ENCODE measurements at regions not wholly inside any gene's neighbourhood (a gene's known extent, or its start where the extent isn't known, plus 50 kb on each side); places are given as distances from the start of the nearest gene placed in this dataset.
"Not testable (repeated sequence)": the region's sequence is repeated elsewhere in the genome, so short reads cannot be mapped to it uniquely, and the experiment has no call there.

- in situ Hi-C loops (cut with MboI; ENCODE audit: low pct_unique_long_range_greater_than_20kb, low sequenced_read_pairs), result no loop called here
- no peak for DNase-seq
Measured at GRCh38 chr14:43411841-43412240, 1095.2 kb downstream of the FSCB start.

DNA sequence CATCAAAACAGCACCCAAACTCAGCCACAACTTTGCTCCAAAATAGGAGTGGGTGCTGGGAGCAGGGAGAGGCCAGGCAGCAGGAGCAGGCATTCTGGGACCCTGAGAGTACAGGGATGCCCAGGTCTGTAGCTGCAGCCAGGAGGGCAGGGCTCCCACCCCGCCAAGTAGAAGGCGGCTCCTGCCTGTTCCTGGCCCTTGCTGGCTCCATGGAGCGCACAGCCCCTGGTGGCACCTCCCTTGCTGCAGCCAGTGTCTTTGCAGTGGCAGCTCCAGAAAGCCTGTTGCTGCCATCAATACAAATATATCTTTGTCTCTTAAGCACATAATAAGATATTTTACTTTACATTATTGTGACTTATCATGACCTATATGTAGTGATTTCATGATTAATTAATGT lies 1096.5 kb downstream of the FSCB start:
- in situ Hi-C loops (cut with MboI; ENCODE audit: low pct_unique_long_range_greater_than_20kb, low sequenced_read_pairs), result no loop called here
- DNase-seq, result no peak

- in situ Hi-C loops (cut with MboI; ENCODE audit: low pct_unique_long_range_greater_than_20kb, low sequenced_read_pairs), result no loop called here
- no peak for DNase-seq
Measured at GRCh38 chr14:43408472-43408871, 1098.6 kb downstream of the FSCB start.

DNA sequence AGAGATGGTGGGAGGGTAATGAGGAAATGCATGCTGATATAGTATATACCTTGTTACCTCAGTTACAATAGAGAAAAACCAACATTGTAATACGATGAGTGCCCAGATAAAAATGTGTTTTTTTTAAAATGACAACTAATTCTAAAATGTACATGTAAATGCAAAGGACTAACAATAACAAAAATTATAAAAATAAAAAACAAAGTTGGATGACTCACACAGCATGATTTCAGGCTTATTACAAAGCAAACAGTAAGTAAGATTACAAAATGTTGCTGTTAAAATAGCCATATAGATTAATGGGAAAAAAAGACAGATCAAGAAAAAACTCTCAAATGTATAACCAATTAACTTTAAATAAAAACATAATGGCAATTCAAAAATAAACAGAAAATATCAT lies 1099.4 kb downstream of the FSCB start:
- no peak for DNase-seq
- in situ Hi-C loops (cut with MboI; ENCODE audit: low pct_unique_long_range_greater_than_20kb, low sequenced_read_pairs), result no loop called here

DNA sequence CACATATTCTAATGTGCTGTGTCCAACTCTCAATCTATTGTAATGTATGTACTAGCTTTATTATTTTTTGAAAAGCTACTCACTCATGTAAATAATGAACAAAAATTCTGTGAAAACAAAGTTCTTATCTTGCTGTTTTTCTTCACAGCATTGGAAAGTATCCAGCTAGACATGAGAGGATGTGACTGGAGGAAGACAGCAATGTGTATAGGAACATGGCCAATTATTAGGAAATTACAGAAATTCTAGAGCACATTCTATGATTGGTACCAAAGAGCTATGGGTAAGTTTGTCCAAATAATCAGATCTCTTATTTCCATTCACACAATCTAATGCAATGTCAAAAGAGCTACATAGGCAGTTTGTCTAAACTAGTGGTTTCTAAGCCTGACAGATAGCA lies 1100.2 kb downstream of the FSCB start:
- in situ Hi-C loops (cut with MboI; ENCODE audit: low pct_unique_long_range_greater_than_20kb, low sequenced_read_pairs), result no loop called here
- no peak for DNase-seq

GRCh38 chr14:43399289-43399688 lies 1107.8 kb downstream of the FSCB start:
- in situ Hi-C loops (cut with MboI; ENCODE audit: low pct_unique_long_range_greater_than_20kb, low sequenced_read_pairs), result no loop called here
- no peak for DNase-seq

GRCh38 chr14:43370565-43370896 lies 1136.6 kb downstream of the FSCB start:
- DNase-seq; in situ Hi-C loops (cut with MboI; ENCODE audit: low pct_unique_long_range_greater_than_20kb, low sequenced_read_pairs): not testable (repeated sequence)

GRCh38 chr14:43369710-43370564 lies 1137.1 kb downstream of the FSCB start:
- in situ Hi-C loops (cut with MboI; ENCODE audit: low pct_unique_long_range_greater_than_20kb, low sequenced_read_pairs), result no loop called here
- DNase-seq, result no peak

- no peak for DNase-seq
- in situ Hi-C loops (cut with MboI; ENCODE audit: low pct_unique_long_range_greater_than_20kb, low sequenced_read_pairs), result no loop called here
Measured at GRCh38 chr14:43362586-43362985, 1144.5 kb downstream of the FSCB start.

DNA sequence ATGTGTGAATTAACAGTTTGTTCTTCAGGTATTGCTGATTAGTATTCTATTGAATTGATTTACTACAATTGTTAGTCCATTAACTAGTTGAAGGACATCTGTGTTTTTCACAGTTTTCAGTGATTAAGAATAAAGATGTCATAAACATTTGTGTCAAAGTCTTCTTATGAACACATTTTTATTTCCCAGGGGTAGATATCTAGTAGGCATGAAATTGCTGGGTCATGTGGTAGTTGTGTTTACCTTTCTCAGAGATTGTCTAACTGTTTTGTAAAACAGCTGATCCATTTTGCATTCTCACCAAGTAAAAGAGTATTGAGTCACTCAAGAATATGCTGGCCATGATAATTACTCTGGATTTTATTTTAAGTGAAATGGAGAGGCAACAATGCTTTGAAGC lies 1145.3 kb downstream of the FSCB start:
- in situ Hi-C loops (cut with MboI; ENCODE audit: low pct_unique_long_range_greater_than_20kb, low sequenced_read_pairs), result no loop called here
- DNase-seq, result no peak

- no peak for DNase-seq
- in situ Hi-C loops (cut with MboI; ENCODE audit: low pct_unique_long_range_greater_than_20kb, low sequenced_read_pairs), result no loop called here
Measured at GRCh38 chr14:43360239-43360638, 1146.8 kb downstream of the FSCB start.

DNA sequence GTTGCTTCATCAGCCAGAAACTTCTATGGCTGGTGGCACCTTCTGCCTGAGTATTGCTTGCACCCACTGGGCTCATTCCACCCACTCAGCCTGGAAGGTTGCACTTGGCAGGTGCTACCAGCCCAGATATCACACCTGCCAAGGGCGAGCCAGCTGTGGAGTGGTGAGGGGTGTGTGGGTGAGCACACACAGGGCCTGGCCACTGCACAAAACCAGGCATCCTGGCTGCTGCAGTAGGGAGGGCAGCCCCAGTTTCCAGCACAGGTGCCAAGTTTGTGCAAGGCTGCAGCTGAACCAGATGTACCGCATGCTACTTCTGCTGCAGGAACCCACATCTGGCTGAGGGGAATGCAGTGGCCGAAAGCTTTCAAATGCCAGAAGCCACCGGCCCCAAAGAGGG lies 1147.8 kb downstream of the FSCB start:
- in situ Hi-C loops (cut with MboI; ENCODE audit: low pct_unique_long_range_greater_than_20kb, low sequenced_read_pairs), result no loop called here
- no peak for DNase-seq

GRCh38 chr14:43356979-43357545 lies 1150.0 kb downstream of the FSCB start:
- no peak for DNase-seq
- in situ Hi-C loops (cut with MboI; ENCODE audit: low pct_unique_long_range_greater_than_20kb, low sequenced_read_pairs), result no loop called here

- in situ Hi-C loops (cut with MboI; ENCODE audit: low pct_unique_long_range_greater_than_20kb, low sequenced_read_pairs), result no loop called here
- no peak for DNase-seq
Measured at GRCh38 chr14:43356382-43356781, 1150.7 kb downstream of the FSCB start.

DNA sequence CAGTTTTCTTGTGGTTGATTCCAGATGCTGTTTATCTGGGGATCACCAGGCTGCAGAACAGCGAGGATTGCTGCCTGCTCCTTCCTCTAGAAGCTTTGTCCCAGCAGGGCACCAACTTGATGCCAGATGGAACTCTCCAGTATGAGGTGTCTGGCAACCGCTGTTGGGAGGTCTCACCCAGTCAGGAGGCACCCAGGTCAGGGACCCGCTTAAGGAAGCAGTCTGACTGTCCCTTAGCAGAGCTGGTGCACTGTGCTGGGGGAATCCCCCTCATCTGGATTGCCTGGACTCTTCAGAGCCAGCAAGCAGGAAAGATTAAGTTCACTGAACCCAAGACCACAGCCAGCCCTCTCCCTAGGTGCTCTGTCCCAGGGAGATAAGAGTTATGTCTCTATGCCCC lies 1165.2 kb downstream of the FSCB start:
- in situ Hi-C loops (cut with MboI; ENCODE audit: low pct_unique_long_range_greater_than_20kb, low sequenced_read_pairs), result no loop called here
- no peak for DNase-seq

DNA sequence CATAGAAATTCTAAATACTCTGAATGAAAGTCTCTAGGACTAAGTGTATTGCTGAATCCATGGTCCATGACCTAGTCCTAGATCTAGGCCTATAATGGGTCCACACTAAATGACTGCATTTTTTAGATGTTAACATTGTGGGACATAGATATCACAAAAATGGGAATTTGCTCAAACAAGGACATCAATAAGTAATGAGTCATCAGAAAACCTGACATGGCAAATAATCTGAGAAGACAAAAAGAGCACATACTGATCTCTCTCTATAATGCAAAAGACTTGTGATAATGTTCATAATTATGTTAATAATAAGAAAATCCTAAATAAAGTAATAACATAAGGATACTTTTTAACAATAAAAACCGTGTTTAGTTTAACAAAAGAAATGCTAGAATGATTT lies 1168.4 kb downstream of the FSCB start:
- no peak for DNase-seq
- in situ Hi-C loops (cut with MboI; ENCODE audit: low pct_unique_long_range_greater_than_20kb, low sequenced_read_pairs), result no loop called here

DNA sequence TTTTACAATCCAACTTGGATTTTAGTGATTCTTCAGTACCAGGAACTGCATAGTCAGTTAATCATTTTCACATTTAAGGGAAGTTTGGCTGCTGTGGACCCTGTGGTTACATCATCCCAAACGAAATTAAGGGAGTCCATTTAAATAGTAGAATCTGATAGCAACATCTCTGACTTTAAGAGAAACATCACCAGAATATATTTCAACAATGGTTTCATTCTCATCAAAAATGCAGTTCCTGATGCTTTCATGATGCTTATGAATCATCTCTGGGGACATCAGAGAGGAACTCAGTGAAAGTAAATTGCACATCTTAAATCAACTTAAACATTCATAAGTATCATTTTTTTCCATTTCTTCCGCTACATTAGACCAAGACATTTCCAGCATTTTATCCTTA lies 1170.7 kb downstream of the FSCB start:
- DNase-seq, result no peak
- in situ Hi-C loops (cut with MboI; ENCODE audit: low pct_unique_long_range_greater_than_20kb, low sequenced_read_pairs), result no loop called here

- DNase-seq; in situ Hi-C loops (cut with MboI; ENCODE audit: low pct_unique_long_range_greater_than_20kb, low sequenced_read_pairs): not testable (repeated sequence)
Measured at GRCh38 chr14:43326501-43327407, 1180.3 kb downstream of the FSCB start.

DNA sequence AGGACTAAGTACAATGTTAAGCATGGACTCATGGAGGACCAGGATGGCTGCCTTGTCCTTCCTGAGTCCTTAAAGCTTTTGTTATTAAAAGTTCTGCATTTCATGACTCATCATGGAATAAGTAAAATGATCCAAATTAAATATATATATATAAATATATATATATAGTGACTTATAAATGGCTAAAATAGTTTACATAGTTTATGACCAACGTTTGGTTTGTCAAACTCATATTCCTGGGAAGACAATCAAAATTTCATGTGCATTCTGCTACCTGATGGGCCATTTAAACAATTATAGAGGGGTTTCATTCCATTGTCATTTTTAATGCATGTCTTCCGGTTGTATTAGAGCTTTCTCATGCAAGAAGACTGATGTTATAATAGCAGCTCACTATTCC lies 1190.7 kb downstream of the FSCB start:
- in situ Hi-C loops (cut with MboI; ENCODE audit: low pct_unique_long_range_greater_than_20kb, low sequenced_read_pairs), result no loop called here
- no peak for DNase-seq

DNA sequence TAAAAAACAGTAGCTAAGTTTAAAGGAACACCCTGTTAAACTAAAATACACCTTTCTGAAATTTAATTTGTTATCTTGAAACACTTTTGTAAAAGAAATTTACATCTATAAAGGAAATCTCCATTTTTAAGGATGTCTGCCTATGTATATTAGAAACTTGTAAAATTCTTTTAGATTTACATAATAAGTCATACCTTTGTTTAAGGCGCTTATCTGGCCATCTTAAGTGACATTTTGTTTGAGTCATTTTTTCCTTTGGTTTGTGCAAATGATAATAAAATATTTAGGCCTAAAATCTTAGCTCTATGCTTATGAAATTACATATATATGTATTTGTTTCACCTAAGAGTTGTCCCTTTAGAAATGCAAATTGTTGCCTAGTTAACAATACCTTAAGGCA lies 1193.4 kb downstream of the FSCB start:
- no peak for DNase-seq
- in situ Hi-C loops (cut with MboI; ENCODE audit: low pct_unique_long_range_greater_than_20kb, low sequenced_read_pairs), result no loop called here
